Activated T-cell treated with anti-CD3 and anti-CD28 coated beads for 24 hours (primary cell): ENCODE measurements at regions not wholly inside any gene's neighbourhood (a gene's known extent, or its start where the extent isn't known, plus 50 kb on each side); places are given as distances from the start of the nearest gene placed in this dataset.

Experiments used
- DNase-seq: peaks from one replicate; pipeline ENCODE4 v3.0.0-alpha.2; 2020; ENCODE audit warnings: low read depth

DNA sequence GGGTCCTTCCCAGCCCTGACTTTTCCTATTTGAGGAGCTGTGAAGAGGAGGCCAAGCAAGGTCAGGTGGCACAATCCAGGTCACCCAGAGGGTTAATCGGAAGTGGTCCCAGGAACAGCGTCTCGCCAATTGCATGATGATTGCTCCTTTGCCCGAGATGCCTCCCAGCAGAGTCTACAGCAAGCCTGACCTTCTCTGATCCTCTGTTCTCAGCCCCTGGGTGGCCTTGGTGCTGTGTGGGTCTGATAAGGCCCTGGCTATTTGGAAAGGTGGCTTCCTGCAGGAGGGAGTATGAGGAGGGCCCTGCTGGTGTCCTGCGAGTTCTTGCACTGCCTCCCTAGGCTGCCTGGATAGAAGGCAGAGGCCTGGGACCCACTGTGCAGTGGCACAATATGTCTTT lies 116.2 kb downstream of the FOXD2 start:
- no peak for DNase-seq

DNA sequence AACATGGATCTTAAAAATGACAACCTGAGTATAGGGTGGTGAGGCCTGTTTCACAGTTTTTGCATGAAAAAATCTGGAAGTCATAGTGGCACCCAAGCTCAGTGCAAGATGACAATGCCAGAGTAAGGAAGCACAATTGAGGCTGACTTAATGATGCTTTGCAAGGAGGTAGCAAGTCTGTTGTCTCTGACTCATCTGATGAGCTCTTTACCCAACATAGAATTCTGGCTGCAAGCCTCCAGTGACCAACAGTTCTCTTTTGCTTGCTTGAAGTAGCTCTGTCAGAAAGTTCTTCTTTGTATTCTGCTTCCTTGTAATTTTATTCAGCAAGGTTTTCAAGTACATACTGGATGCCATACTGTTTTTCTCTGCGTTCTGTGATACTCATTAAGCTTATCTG lies 117.1 kb downstream of the FOXD2 start:
- DNase-seq = no peak

DNA sequence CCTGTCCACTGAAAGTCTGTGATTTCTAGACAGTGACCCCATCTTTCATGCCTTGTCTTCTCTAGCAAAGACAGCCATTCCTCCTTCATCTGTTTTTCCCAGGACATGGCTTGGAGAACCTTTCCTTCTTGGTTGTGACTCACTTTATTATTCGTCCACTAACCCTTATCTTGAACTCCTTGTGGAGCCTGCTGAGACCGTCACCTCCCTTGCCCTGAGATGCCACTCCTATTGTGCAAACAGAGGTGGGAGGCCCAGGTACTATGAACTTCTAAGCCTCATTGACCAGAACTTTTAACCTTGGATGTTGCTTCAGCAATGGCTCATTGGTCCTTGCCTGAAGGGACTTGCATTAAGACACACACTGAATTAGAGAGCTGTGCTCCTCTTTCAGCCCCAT lies 117.5 kb downstream of the FOXD2 start:
- DNase-seq = no peak

DNA sequence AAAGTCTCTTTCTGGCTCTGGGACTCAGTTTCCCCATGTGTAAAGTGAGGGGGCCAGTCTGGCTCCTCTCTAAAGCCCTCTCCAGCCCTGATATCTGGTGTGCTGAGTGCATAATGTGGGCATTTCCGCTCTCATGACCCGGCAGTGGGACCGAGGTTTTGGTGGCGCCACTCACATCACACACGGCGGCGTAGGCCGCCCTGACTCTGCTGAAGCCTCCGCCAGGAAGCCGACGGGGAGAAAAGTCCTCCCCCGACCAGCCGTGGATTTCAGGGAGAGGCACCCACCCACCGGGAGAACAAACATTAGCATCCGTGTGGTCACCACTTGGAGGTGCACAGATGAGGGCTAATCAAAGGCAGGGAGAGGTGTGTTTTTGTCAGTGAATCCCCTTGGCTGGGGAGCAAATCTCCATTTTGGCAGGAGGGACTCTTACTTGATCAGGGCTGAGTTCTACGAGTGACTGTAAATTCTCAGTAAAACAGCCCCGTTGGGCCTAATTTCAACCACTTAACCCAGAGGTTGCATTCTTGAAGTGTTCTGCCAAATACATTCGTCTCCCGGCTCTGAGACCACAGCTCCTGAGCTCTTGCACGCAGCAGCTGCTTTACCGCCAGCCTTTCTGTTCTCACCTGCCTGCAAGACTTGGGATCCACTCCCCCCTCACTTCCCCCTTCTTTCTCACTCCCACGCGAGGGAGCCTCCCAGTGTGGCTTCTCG lies 118.2 kb downstream of the FOXD2 start:
- no peak for DNase-seq

DNA sequence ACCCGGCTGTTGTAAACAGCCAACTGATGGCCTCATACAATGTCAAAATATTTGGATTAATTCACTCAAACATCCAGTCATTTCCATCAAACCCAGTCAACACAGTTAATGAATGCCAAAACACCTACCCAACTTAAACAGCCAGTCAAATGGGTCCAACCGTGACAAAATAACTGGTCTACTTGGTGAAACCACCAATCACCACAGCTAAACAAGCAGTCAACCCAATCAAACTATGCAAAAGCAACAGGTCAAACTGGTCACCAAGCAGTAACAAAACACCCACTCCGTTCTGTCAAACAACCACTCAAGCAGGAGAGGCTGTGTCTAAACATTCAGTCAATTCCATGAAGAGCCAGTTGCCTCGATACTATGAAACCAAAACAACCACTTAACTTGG lies 119.2 kb downstream of the FOXD2 start:
- no peak for DNase-seq

DNA sequence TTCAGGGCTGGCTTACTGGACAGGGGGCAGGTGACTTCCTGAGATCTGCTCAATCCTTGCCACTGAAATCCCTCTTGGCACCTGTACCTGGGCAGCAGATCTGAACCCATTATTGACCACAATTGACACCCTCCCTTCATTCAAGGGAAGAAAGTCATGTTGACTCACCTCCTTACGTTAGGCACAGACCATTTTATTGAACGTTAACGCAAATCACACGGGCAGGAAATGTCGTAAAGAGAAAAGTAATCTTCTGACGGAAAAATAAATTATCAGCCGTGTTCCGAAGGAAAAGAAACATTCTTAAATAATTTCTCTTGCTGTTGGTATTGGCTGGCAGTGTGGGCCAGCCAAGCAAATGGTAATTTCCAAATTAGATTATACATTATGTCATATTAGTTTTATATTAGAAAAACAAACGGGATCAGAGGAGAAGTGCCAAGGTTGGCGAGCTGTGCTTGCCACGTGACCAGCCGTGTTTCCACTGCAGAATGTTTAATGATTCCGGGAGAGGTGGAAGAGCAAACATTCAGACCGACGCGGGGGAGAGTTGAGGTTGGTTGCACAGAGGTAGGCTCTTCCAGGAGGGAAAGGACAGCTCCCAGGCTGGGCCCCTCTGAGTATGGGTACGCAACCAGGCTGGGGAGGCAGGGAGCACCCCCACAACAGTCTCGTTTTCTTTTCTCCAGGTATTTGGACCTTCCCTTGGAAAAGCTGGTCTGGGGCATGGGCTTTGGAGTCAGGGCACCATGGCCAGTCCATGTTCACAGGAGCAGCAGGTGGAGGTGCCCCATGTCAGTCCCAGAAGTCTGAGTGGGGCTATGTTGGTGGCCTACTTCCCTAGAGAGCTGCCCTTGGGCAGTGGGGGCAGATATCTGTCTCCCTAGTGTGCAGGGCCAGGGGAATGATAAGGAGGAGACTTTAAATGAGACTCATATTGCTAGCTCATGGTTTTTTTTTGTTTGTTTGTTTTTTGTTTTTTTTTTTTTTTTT lies 121.1 kb downstream of the FOXD2 start:
- no peak for DNase-seq

DNA sequence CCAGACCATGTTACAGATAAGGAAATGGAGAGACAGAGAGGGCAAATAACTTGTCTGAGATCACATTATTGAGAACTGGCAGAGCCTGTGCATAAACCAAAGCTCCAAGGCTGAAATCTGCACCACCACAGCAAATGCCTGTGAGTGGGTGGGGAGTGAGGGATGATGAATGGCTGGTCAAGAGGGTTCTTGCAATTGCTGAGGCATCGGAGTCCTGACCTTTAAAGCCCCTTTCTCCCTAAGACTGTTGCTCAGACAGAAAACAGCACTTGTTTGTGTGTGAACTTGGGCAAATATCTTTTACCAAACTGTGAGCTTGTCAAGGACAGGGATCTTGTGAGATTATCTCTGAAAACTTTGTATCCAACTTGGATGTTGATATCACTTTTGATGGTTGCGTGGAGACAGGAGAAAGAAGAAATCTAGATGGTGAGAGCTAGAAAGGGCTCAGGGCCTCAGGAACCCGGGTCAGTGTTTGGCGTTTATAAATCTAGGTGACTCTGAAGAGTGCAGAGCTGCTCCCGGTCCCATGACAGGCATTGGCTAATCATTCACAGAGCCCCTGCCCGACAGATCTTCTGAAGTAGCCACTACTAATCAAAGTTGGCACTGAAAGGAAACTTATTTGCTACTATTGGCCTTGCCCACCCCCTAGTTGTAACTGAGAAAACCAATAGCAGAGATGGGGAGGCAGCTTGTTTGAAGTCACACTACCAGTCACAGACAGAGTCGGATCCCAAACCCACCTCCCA lies 122.3 kb downstream of the FOXD2 start:
- no peak for DNase-seq

DNA sequence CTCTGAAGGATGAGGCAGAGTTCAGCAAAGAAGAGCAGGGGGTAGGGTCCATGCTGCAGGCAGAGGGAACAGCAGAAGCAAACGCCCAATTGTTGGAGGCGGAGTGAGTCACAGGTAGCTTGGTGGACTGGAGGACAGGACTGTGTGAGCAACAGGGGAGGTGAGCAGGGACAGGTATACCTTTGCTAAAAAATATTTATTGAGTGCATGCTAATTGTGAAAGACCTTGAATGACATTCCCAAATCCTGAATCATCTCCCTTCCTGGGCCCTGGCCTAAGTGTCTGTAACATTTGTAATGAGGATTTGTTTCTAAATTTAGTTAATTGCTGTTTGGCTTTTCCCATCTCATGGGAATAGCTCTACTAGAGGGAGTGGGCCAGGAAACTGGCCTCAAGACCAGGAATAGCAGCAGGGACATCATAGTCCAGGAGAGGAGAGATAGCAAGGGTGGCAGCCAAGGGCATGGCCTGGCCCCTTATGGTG lies 123.7 kb downstream of the FOXD2 start:
- no peak for DNase-seq

DNA sequence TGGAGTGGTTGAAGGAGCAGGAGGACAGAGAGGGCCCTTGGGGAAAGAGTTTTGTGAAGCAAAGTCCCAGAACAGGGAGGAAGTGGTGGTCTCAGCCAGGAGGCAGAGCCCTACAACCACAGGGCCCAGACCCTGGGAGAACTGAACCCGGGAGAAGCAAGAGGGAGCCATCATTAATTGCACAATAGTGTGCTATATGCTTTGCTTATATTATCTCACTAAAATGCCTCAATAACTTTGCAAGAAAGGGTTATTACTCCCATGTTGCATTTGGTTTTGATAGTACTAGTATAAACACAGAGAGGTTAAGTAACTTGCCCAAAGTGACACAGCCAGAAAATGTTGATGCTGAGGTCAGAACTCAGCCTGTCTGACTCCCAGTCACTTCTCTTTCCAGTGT lies 124.3 kb downstream of the FOXD2 start:
- DNase-seq = no peak

DNA sequence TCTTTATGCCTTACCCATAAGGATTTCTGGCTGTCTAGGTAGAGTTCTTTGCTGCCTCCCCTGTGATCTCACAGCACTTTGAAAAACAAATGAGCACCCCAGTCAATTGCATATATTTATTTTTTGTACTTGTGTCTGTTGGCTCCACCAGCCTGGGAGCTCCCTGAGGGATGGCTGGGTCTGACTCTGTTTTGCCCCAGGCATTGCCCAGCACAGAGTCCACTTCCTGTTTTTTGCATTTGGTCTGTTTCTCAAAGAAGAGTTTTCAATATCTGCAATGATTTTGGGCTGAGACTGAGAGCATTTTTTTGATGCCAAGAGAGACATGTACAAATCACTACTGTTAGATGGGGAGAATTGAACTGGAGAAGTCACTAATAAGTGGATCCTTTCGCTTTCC lies 125.0 kb downstream of the FOXD2 start:
- no peak for DNase-seq

DNA sequence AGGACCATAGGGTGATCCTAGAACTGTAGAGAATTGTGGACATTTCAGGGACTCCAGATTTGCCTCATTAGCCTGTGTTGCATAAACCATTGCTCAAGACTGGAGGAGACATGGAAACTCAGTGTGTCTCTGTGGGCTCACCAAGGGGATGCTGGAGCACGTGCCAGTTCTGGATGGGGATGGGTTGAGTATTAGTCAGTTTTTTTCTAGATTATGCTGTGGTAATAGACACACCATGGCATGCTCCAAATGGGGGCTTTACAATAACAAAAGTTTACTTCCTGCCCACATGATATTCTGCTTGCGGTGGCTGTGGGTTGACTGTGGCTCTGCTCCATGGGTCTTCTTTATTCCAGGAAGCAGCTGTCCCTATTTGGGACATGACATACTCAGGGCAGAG lies 125.4 kb downstream of the FOXD2 start:
- no peak for DNase-seq

DNA sequence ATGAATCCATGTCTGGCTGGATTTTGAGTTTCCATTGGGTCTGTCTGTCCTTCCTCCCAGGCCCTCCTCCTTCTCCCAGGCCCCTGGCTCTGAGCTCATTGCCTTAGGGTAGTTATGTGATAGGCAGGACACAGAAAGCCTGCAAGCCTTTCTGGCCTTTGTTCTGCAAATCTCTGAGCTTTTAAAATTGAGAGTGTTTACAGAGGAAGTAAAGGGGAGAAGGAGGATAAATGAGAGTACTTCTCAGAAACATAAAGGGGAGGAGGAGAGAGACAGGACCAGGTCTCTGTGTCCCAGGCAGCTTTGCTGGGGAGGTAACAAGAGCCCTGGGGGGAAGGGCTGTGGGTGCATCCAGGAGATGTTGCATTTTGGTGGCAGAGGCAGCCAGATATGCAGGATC lies 126.7 kb downstream of the FOXD2 start:
- DNase-seq = no peak

DNA sequence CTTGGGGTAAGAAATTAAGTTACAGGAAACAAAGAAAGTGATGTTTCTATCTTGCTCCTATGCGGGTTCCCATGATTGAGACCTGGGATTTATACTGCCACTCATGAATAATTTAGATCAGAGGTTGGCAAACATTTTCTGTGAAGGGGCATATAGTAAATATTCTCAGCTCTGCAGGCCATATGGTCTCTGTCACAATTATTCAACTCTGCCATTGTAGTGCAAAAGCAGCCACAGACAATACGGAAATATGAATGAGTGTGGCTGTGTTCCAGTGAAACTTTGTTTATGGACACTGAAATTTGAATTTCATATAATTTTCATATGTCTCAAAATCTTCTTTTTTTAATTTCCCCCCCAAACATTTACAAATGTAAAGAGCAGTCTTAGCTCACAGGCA lies 127.2 kb downstream of the FOXD2 start:
- no peak for DNase-seq

DNA sequence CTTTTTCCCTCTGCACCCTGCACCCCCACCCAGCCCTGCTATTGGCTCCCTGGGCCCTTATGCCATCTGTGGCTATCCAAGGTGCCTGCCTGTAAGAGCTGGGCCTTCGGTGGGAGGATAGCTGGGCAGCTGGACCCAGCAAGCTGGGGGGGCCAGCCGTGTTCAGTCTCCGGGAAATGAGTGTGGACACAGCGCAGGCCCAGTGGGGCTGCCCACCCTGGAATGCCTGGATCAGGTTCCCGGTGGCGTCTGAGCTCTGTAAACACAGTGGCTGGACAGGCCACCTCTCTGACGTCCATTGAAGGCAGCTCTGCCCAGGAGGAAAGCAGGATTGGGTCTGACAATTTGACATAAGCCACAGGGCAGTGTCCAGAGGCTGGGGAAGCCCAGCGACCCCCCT lies 127.8 kb downstream of the FOXD2 start:
- DNase-seq = no peak

DNA sequence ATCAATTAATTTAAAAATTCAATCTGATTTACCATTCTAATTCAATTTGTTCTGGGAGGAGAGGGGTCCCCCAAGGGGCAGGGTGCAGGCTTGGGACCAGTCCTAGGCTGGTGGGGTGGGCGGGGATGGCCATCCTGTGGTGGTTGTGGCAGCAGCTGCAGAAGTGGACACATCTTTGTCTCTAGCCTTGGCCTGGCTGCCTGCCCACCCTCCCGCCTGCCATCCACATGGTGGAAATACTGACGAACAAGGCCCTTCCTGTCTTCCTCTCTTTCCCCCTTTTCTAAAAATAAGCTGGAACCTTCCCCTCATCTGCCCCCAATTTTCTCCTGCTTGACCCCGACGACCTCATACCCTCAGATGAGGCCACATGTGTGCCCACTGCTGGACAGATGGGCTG lies 130.9 kb downstream of the FOXD2 start:
- DNase-seq = no peak

DNA sequence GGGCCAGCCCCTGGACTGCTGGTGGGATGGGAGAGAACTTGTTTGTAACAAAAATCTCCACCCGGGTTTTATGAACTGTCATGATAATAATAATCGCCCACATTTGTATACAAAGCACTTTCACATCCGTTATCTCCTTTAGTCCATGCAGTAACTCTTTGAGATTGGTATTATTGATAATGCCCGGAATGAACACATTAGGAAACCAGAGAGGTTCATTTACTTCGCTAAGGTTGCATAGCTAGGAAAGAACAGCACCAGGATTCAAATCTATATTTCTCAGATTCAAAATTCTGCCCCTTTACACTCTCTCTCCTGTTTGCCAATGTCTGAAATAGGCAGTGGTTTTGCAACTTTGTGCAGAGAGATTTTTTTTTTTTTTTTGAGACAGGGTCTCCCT lies 131.4 kb downstream of the FOXD2 start:
- no peak for DNase-seq

DNA sequence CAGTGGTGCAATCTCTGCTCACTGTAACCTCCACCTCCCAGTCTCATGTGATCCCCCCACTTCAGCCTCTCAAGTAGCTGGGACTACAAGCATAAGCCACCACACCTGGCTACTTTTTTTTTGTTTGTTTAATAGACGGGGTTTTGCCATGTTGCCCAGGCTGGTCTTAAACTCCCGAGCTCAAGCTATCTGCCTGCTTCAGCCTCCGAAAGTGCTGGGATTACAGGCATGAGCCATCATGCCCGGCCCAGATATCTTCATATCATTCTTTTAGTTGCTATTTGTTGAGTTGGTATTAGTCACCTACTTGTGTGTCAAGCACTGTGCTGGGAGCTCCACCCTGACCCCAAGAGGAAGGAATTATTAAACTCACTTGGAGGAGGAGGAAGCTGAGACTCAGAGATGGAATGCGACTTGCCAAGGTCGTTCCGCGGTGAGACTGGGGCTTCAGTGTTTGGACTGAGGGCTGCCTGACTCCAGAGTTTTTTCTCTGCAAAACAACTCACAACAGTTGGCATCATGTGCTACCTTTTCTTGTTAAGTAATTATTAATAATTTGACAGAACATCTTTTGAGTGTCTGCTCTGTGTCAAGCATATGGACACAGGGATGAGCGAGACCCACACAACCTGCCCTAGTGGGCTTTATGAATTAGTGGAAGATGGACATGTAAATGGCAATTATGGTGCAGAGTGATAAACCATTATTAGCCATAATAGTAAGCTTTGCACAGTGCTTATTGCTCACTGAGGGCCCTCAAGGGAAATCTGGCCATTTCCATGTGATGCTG lies 132.0 kb downstream of the FOXD2 start:
- no peak for DNase-seq

DNA sequence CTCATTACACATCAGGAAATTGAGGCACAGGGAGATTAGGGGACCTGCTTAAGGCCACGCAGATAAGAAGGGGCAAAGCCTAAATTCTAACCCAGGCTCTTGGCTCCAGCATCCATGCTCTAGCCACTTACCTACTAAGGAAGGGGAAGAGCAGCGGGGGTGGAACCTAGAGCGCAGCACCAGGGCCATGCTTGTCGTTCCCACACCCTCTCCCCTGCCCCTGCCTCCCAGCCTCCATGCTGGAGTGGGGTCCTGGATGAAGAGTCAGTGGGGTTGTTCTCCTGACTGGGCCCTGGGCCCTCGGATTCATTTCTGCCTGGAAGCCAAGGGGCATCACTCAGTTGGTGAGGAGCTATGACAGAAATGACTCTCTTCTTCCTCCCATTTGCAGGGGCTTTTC lies 133.3 kb downstream of the FOXD2 start:
- no peak for DNase-seq

DNA sequence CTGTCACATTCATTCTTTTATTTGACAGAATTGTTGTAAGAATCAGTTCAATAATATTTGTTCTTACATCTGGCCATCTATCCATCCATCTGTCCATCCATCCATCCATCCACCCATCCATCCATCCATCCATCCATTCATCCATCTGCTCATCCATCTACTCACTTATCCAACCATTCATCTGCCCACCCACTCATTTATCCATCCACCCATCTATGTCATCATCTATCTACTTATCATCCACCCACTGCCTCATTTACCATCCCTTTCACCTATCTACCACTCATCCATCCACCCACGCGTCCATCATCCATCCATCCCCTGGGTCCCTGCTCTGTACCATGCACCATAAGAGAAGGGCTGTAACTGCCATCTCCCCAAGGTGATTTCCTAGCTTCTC lies 134.1 kb downstream of the FOXD2 start:
- no peak for DNase-seq

DNA sequence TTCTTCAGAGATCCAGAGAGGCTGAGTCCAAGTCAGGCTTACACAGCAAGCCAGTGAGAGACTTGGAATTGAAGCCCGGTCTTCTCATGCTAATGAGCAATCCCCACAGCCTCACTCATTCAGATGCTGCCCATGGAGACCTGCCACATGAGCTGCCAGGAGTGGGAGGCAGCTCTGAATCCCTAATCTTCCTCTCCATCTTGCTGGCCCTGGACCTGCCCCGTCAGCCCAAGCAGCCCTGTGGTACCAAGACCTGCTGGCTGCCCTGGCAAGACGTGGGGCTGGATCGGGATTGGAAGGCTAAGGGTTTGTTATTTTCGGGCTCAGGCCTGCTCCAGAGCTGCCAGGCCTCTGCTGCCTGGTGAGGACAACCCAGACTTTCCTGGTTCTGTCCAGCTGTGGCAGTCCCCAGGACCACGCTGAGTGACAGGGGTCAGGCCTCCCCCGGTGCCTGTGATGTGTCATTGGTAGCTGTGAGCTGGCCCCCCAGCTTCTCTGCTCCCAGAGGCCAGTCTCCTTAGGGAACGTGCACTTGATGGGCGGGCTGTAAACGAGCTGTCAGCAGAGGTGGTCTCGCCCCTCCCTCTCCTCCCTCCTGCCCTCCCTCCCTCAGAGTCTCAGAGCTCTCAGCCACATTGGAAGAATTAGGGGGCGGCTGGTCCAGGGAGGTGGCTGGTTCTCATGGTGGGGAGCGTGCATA lies 135.0 kb downstream of the FOXD2 start:
- DNase-seq = no peak
